CD4-positive, alpha-beta T cell treated with Interleukin-10 for 1 hour (primary cell): ENCODE measurements at regions not wholly inside any gene's neighbourhood (a gene's known extent, or its start where the extent isn't known, plus 50 kb on each side); places are given as distances from the start of the nearest gene placed in this dataset.
"Not testable (repeated sequence)": the region's sequence is repeated elsewhere in the genome, so short reads cannot be mapped to it uniquely, and the experiment has no call there.

ENCODE experiments used
- DNase-seq: peaks from one replicate; pipeline ENCODE4 v3.0.0-alpha.2; 2020

- no peak for DNase-seq
Observed at GRCh38 chr9:87781331-87781730, 55.4 kb downstream of the CTSL start.

- DNase-seq: no peak
Observed at GRCh38 chr9:87783180-87783579, 57.3 kb downstream of the CTSL start.

DNA sequence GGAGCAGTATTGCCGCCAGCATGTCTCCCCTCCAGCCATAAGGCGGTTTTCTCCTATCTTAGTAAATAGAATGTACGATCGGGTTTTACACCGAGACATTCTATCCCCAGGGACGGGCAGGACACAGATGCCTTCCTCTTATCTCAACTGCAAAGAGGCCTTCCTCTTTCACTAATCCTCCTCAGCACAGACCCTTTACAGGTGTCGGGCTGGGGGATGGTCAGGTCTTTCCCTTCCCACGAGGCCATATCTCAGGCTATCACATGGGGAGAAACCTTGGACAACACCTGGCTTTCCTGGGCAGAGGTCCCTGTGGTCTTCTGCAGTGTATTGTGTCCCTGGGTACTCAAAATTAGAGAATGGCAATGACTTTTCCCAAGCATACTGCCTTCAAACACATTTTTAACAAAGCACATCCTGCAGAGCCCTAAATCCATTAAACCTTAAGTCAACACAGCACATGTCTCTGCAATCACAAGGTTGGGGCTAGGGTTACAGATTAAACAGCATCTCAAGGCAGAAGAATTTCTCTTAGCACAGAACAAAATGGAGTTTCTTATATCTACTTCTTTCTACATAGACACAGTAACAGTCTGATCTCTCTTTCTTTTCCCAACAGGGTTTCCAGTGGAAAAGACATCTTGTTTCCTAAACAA is 59.5 kb downstream of the CTSL start:
- DNase-seq: not testable (repeated sequence)

DNA sequence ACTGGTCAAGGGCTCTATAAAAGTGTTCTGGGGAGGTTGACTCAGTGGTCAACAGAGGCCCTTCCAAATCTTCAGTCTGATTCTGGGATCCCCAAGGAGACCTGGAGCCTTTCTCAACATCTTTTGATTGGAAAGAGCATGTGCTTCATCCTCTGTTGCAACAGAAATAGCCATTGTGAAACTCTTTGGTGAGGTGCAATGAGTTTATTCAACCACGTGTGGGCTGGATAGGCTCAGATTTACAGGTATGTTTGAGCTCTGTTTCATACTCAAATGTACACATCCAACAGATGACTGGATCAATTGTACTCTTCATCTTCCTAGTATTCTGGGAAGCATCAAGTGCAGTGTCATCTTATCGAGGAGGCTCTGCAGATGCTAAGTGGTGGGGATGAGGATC is 60.5 kb downstream of the CTSL start:
- no peak for DNase-seq

DNA sequence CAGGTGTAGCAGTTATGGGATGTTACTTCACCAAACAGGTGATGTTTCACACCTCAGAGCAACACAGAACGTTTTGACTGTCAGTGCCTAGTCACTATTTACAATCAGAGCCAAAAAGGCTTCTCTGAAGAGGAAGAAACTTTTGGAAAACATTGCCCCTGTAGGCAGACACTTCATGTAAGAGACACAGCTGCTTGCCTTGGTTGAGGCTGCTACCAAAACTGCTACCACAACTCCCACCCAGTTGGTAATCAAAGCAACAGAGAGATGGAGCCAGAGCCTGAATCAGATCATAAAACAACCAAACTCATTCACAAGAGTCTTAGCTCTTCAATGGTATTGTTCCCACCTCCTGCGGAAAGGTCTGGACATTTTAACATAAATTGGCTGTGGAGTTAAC is 61.0 kb downstream of the CTSL start:
- DNase-seq: no peak

DNA sequence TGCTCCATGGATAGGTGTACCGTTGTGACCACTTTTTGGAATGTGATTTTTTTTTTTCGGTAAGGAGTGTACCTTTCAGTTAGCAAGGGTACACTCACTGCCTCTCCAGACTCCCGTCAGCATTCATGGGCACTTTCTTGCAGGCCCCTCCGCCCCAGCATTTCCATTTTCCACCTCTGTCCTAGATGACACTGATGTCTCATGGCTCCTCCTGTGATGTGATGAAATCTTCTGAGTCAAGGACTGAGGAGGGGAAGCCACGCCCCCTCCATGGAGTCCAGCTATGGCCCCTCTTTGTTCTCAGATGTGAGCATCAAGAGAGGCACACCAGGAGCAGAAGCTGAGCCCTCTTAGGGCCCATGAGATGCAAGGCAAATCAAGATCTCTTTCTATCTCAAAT is 61.8 kb downstream of the CTSL start:
- no peak for DNase-seq

GRCh38 chr9:87792831-87793288 is 66.9 kb downstream of the CTSL start:
- DNase-seq: peak; percentile 58

GRCh38 chr9:87793292-87793691 is 67.4 kb downstream of the CTSL start:
- DNase-seq: peak; percentile 14

DNA sequence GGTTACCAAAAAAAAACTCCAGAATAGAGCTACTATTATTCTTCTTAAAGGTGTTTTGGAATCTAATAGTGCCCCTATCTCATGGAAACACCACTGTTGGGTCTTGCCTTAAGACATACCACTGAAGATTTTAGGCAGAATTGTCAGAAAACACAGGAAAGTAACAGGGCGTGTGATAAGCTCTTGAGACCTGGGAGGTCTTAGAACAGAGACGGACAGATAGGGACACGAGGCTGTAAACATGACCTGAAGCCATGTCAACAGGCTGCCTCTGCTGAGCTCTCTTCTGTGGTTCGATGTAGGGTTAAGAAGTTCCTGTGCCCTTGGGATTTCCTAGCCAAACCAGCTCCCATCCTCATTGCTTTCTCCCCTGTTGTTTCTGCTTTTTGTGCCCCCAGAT is 69.3 kb downstream of the CTSL start:
- DNase-seq: no peak

DNA sequence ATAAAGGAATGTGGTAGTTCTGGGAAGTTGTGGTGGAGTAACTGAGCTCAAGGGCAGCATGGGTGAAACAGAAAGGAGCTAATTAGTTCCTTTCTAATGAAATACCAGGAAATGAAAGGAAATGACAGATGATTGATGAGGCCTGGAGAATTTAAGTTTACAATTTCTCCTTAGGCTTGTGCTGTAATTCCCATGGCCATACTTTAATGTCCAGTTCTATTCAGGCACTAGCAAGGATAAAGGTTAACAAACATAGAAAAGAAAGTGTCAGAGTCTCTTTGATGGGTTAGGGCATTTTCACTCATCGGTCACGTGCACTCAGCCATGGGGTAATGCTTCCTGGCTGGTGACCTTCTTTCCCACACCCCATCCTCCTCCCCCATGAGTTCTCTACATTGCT is 70.3 kb downstream of the CTSL start:
- no peak for DNase-seq

- DNase-seq: no peak
Observed at GRCh38 chr9:87798261-87798833, 72.4 kb downstream of the CTSL start.

DNA sequence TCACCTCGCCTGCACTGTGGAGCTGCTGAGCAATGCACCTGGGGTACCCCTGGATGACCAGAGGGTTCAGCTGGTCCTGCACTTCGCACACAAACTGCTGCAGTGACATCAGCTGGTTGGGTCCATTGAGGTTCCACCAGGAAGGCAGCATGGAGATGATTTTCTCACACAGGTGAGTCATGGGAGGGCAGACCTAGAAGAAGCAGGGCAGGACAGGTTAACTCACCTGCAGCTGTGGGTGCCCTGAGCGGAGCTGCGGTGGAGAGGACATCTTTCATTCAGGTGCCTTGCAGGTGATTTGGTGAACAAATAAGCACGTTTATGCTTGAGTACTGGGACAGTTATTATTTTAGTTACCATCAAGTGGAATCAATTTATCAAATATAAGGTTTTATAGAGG is 73.6 kb downstream of the CTSL start:
- DNase-seq: no peak

- no peak for DNase-seq
Observed at GRCh38 chr9:87800456-87800855, 74.5 kb downstream of the CTSL start.

- DNase-seq: no peak
Observed at GRCh38 chr9:87801013-87801412, 75.1 kb downstream of the CTSL start.

DNA sequence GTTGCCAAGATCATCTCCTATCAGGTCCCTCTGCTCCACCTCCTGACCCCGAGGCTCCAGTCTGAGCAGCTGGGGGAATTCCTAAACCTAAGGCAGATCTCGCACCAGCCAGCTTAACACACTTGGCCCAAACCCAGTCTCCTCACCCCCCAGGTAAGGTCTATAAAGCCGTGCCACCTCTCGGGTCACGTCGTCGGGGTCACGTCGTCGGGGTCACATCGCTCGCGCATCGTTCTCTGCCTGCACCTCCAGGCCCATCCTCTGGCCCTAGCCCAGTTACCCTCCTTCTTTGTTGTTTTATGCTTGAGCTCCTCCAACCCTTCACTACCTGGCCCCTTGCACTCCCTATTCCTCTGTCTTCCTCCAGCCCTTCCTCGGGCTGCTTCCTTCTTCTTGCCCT is 77.2 kb downstream of the CTSL start:
- no peak for DNase-seq

- no peak for DNase-seq
Observed at GRCh38 chr9:87803623-87804345, 77.9 kb downstream of the CTSL start.

DNA sequence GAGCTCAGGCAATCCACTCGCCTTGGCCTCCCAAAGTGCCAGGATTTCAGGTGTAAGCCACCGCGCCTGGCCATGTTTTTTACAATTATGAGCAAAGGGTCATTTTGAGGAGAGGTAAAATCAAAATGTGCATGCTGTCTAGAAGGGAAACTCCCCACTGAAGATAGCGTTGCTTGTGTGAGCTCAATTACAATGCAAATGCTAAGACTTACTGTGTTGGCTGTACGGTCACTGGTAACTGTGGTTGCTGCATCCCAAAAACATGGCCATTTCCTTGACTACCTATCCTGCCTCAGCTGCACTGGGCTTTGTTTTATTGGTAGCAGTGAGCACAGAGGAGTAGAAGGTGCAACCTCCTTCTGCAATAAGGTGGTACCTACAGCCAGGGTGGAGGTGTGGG is 77.4 kb upstream of the SPATA31E1 start:
- no peak for DNase-seq

- no peak for DNase-seq
Observed at GRCh38 chr9:87810008-87810407, 72.7 kb upstream of the SPATA31E1 start.

DNA sequence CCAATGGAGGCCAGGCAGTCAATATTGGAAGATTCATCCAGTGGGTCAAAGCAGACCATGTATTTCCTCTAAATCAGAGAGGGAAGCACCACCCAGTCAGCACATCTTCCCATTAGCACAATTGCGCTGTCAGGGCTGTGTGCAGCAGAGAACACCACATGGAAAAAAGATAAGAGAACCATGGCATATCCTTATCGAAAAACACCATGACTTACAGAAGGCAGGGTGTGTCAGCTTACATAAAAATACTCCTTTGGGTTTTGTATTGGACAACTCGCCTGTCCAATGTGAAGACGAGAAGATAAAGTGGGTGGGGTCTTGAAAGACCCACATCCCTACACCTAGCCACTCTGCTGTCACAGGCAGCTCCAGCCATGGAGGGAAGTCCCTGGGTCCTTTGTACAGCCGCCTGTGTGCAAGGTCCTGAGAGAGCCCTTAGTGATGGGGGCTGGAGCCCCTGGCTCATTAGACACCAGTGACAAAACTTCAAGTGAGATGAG is 71.9 kb upstream of the SPATA31E1 start:
- no peak for DNase-seq

GRCh38 chr9:87812375-87813118 is 70.1 kb upstream of the SPATA31E1 start:
- DNase-seq: no peak

GRCh38 chr9:87813119-87813463 is 69.6 kb upstream of the SPATA31E1 start:
- no peak for DNase-seq

DNA sequence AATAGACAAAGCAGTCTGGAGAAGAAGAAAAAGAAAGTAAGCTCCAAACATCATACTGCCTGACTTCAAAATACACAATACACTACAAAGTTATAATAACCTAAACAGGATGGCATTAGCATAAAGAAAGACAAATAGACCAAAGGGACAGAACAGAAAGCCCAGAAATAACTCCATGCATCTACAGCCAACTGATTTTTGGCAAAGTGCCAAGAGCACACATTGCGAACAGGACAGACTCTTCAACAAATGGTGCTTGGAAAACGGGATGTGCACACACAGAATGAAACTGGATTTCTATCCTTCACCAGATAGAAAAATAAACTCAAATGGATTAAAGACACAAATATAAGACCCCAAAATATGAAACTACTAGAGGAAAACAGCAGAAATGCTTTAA is 66.6 kb upstream of the SPATA31E1 start:
- no peak for DNase-seq

- no peak for DNase-seq
Observed at GRCh38 chr9:87818308-87818707, 64.4 kb upstream of the SPATA31E1 start.
